Common myeloid progenitor, CD34-positive (primary cell): ENCODE measurements at regions not wholly inside any gene's neighbourhood (a gene's known extent, or its start where the extent isn't known, plus 50 kb on each side); places are given as distances from the start of the nearest gene placed in this dataset.

Experiments used
- CTCF ChIA-PET: fragments of 350-600 bp; sonication (Branson Sonifier 250); formaldehyde crosslinking; loops from one replicate; lab custom pipeline; 2021; ENCODE audit warnings: antibody characterized with exemption; lab: Charles Lee
- POLR2A ChIA-PET: fragments of 350-600 bp; sonication (Branson Sonifier 250); formaldehyde crosslinking; loops from one replicate; lab custom pipeline; 2021; ENCODE audit warnings: antibody characterized with exemption; lab: Charles Lee
- DNase-seq, 3 donors: peaks; one replicate each; pipeline versions ENCODE4 v3.0.0 to v3.0.0-alpha.2; 2013
- H3K27ac ChIP-seq, 2 experiments: 1 replicate in 1 of 2; 2 replicates in 1 of 2; pipeline ENCODE4 v1.7.0; 2013; ENCODE audit warnings: inconsistent platforms in 2 of 2, low read length in 2 of 2, mild to moderate bottlenecking in 2 of 2, low read depth in 1 of 2, moderate library complexity in 1 of 2; ENCODE audit not compliant: severe bottlenecking in 2 of 2, insufficient read depth in 1 of 2, poor library complexity in 1 of 2
- H3K27me3 ChIP-seq, 5 experiments: replicated peaks in 2 of 5; 1 replicate in 3 of 5; 2 replicates in 2 of 5; pipeline versions ENCODE4 v1.6.1 to v1.7.0; 2013; ENCODE audit warnings: low read length in 4 of 5, mild to moderate bottlenecking in 2 of 5, moderate library complexity in 2 of 5, inconsistent platforms in 1 of 5; ENCODE audit not compliant: insufficient read depth in 5 of 5, control insufficient read depth in 4 of 5
- H3K36me3 ChIP-seq, 4 experiments: 1 replicate in 2 of 4; 2 replicates in 2 of 4; pipeline versions ENCODE4 v1.6.1 to v1.7.0; 2013; ENCODE audit warnings: low read length in 3 of 4, control low read depth in 1 of 4, mild to moderate bottlenecking in 1 of 4; ENCODE audit not compliant: control insufficient read depth in 4 of 4, insufficient read depth in 4 of 4
- H3K4me1 ChIP-seq, 4 experiments: 1 replicate in 3 of 4; 2 replicates in 1 of 4; pipeline versions ENCODE4 v1.6.1 to v1.7.1; 2013; ENCODE audit warnings: low read length in 3 of 4, mild to moderate bottlenecking in 3 of 4, control low read depth in 1 of 4, inconsistent platforms in 1 of 4, moderate library complexity in 1 of 4; ENCODE audit not compliant: control insufficient read depth in 4 of 4, insufficient read depth in 4 of 4; ENCODE audit errors: control extremely low read depth in 1 of 4
- H3K4me3 ChIP-seq, 7 experiments: 1 replicate in 4 of 7; 2 replicates in 3 of 7; pipeline versions ENCODE4 v1.5.1 to v1.7.0; 2013; ENCODE audit warnings: mild to moderate bottlenecking in 7 of 7, low read length in 6 of 7, moderate library complexity in 6 of 7, inconsistent platforms in 2 of 7, low read depth in 2 of 7, control low read depth in 1 of 7; ENCODE audit not compliant: insufficient read depth in 4 of 7, control insufficient read depth in 1 of 7; ENCODE audit errors: extremely low read depth in 1 of 7
- H3K9me3 ChIP-seq, 5 experiments: 1 replicate in 4 of 5; 2 replicates in 1 of 5; pipeline versions ENCODE4 v1.6.1 to v1.7.1; 2013; ENCODE audit warnings: low read length in 4 of 5, mild to moderate bottlenecking in 2 of 5, inconsistent platforms in 1 of 5, low read depth in 1 of 5, moderate library complexity in 1 of 5; ENCODE audit not compliant: control insufficient read depth in 4 of 5, insufficient read depth in 2 of 5; ENCODE audit errors: control extremely low read depth in 1 of 5
- WGBS: methylation state at CpG from one replicate; pipeline ENCODE4 v1.1.5; 2013; ENCODE audit not compliant: insufficient coverage; 5-methylcytosine and 5-hydroxymethylcytosine counted together

DNA sequence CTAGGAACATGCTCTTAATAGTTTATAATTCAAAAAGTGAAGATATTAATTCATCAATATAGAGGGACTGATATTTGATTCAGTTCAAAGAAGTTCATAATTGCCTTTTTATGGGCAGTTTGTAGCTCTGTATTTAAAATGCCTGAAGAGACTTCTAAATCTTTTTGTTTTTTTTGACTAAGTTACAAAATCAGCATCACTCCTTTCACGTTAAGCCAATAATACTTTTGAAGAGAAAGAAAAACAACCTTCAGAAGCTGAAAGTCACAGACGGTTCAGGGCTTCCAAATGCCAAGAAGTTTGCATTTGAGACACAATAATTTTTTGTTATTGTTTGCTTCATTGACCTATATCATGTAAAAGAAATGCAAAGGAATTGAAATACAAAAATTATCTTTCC lies 394.6 kb upstream of the NR2F2 start:
- no peak for DNase-seq
- whole genome bisulfite sequencing: no CpG with 5 or more reads among the region's 2 CpGs
- Histone ChIP-seq H3K27ac (no peak overlapping the region), H3K4me3 (no peak overlapping the region), H3K36me3 (no peaks in the 10 kb centered on the region), H3K9me3 (peaks cover 0 to 4% (median 1%) of the 10 kb centered on the region in 5 experiments), H3K27me3 (no peaks in the 10 kb centered on the region), H3K4me1 (peaks cover 0 to 6% (median 2%) of the 10 kb centered on the region in 4 experiments)
- CTCF ChIA-PET: interaction anchor here (1.2 kb wide), 1 partner anchor 17 kb away, joined by 3 read pairs; no protein-coding TSS in a partner anchor
- POLR2A ChIA-PET: no interaction called here

DNA sequence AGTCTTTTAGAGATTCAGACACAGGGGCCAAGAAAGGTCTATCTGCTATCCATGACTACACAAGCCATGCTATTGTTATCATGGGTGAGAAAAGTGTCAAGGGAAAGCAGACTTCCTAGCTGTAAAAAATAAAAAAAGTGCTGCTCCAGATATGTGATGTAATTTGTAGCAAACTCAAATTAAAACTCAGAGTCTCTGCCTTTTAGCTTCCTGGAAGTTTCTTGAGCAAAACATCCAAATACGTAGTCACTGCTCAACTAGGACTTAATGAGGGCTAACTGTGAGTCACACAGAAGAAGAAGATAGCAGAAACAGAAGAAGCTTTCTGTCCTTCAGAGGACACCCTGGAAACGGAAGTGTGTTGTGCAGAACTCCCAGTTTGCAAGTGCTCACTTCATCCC lies 393.4 kb upstream of the NR2F2 start:
- no peaks in the 10 kb centered on the region for H3K36me3 ChIP-seq
- ChIA-PET CTCF (interaction anchor here (1.2 kb wide), 1 partner anchor 16 kb away, joined by 3 read pairs; no protein-coding TSS in a partner anchor), POLR2A (no interaction called here)
- H3K27me3 ChIP-seq: no peaks in the 10 kb centered on the region
- DNase-seq: no peak
- no peak overlapping the region for H3K27ac ChIP-seq
- 92% methylated on average over 2 of the region's 2 CpGs for WGBS
- H3K4me3 ChIP-seq: no peak overlapping the region
- peaks cover 0 to 5% (median 0%) of the 10 kb centered on the region in 4 experiments for H3K4me1 ChIP-seq
- peaks cover 0 to 6% (median 0%) of the 10 kb centered on the region in 5 experiments for H3K9me3 ChIP-seq

DNA sequence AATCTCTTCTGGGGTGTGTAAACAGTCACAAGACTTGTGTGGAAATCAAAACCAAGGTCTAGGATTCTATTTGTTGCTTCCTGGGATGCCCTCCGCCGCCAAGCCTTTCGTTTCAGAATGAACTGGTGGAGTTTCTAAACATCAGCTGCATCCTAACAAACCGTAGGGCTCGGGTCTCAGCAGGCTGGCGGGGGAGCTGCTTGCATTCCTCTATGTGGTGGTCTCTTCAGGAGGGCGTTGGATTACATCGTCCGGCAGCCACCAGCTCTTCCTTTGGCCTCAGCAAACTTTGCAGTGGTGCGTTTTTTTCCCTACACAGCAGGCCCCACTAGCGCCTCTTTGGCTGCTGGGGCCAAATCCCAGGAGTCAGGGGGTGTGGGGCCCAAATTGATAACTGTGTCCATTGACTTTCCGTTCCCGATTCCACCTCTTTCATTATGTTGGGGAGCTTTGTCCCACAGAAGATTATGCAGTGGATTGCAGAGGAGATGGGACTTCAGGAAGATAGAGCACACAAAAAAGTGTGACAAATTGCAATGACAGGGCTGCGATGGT lies 390.0 kb upstream of the NR2F2 start:
- no peak for DNase-seq
- CTCF ChIA-PET: no interaction called here
- no peaks in the 10 kb centered on the region for H3K27me3 ChIP-seq
- H3K4me1 ChIP-seq: no peaks in the 10 kb centered on the region
- no peak overlapping the region for H3K27ac ChIP-seq
- POLR2A ChIA-PET: no interaction called here
- peaks cover 0 to 2% (median 0%) of the 10 kb centered on the region in 5 experiments for H3K9me3 ChIP-seq
- H3K4me3 ChIP-seq: no peak overlapping the region
- no peaks in the 10 kb centered on the region for H3K36me3 ChIP-seq
- 99% methylated on average over 11 of the region's 14 CpGs for WGBS

DNA sequence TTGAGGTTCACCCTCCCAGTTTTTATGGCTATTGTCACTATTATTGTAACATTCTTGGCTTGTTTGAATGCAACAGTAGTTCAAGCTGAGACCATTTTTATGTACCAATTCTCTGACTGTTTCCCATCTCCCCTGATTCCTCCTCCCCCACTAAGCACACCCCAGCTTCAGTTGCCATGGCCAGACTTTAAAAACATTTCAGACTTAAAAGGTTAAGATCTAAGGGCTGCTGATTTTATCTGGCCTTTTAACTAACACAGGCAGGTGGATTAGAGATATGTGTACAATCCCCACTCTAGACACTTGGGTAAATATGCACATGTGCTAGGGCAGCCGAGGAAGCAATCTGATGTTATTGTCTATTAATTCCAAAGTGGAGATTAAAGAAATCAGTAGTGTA lies 386.3 kb upstream of the NR2F2 start:
- no peak for DNase-seq
- Histone ChIP-seq H3K36me3 (no peaks in the 10 kb centered on the region), H3K4me3 (no peak overlapping the region), H3K27me3 (peaks cover 0 to 3% (median 0%) of the 10 kb centered on the region in 5 experiments), H3K4me1 (no peaks in the 10 kb centered on the region), H3K27ac (no peak overlapping the region), H3K9me3 (peaks cover 0 to 2% (median 0%) of the 10 kb centered on the region in 5 experiments)
- no CpG with 5 or more reads among the region's 1 CpG for WGBS
- ChIA-PET CTCF (no interaction called here), POLR2A (no interaction called here)

DNA sequence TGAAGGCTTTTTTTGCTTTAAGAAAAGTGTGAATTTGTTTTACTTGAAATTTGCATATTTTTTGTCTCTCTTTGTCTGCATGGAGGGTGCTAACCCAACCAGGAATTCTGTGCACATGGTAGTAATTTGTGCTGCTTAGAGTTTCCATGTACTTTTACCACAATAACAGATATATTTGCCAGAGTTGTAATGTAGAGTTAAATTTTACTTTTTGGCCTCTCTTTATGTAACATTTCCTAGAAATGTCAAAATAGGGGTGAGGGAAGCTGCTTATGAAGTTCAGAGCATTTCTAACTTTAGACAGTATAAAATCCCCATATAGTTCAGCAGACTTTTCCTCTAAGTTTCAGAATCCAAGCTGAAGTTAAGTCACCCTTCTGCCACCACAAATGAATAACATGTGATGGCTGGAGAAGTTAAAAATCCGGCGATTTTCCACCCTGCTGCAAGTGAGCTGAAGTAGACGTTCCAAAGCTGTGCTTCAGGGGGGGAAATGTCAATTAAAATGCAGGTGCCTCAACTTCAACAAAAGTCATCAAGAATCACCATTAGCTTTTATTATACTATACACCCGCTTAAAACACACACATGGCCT lies 385.7 kb upstream of the NR2F2 start:
- H3K27ac ChIP-seq: no peak overlapping the region
- peaks cover 0 to 2% (median 0%) of the 10 kb centered on the region in 5 experiments for H3K9me3 ChIP-seq
- H3K36me3 ChIP-seq: no peaks in the 10 kb centered on the region
- CTCF ChIA-PET: no interaction called here
- no peak overlapping the region for H3K4me3 ChIP-seq
- H3K27me3 ChIP-seq: peaks cover 0 to 3% (median 0%) of the 10 kb centered on the region in 5 experiments
- POLR2A ChIA-PET: no interaction called here
- WGBS: 100% methylated on average over 1 of the region's 4 CpGs
- no peak for DNase-seq
- no peaks in the 10 kb centered on the region for H3K4me1 ChIP-seq

DNA sequence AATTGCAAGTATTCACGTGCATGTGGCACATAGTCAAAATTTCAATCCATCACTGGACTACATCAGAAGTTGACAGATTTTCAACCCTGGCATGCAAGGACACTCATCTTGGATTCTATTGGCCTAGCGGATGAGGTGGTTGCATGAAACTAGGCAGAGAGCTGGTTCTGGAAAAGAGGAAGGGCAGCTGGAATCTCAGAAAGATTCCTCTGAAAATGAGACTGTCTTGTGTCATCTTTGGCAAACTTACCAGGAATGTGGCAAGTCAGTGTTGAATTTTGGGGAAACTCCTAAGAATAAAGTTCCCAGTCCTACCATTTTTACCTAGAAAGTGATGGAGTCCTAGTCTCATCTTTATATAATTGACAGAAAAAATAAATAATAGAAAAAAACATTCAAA lies 384.3 kb upstream of the NR2F2 start:
- Histone ChIP-seq H3K27me3 (peaks cover 0 to 3% (median 0%) of the 10 kb centered on the region in 5 experiments), H3K9me3 (peaks cover 0 to 2% (median 0%) of the 10 kb centered on the region in 5 experiments), H3K4me1 (no peaks in the 10 kb centered on the region), H3K4me3 (no peak overlapping the region), H3K36me3 (no peaks in the 10 kb centered on the region), H3K27ac (no peak overlapping the region)
- ChIA-PET POLR2A (no interaction called here), CTCF (no interaction called here)
- 100% methylated on average over 1 of the region's 2 CpGs for WGBS
- DNase-seq: no peak

DNA sequence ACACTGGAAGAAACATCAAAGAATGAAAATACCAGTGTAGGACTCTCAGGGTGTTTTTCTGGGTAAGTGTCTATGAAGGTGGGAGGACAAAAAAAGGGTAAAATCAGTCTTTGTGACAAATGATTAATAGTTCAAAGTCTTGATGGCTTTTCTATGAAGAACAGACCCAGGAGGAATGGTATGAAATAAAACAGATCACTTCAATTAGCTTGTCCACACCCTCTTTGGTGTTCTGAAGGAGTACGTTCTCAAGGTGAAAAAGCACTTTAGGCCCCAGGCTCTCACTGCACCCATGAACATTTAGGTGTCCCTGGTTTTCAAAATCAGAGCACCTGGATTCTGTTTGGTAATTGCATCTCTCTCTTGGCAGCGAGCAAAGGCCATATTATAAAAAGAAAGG lies 383.6 kb upstream of the NR2F2 start:
- WGBS: 100% methylated on average over 2 of the region's 2 CpGs
- no peak for DNase-seq
- ChIA-PET CTCF (no interaction called here), POLR2A (interaction anchor here (0.7 kb wide), 1 partner anchor 178 kb away, joined by 5 read pairs; no protein-coding TSS in a partner anchor)
- Histone ChIP-seq H3K27me3 (peaks cover 0 to 3% (median 0%) of the 10 kb centered on the region in 5 experiments), H3K36me3 (no peaks in the 10 kb centered on the region), H3K4me3 (no peak overlapping the region), H3K9me3 (peaks cover 0 to 1% (median 0%) of the 10 kb centered on the region in 5 experiments), H3K4me1 (no peaks in the 10 kb centered on the region), H3K27ac (no peak overlapping the region)
